Fibroblast of lung (primary cell): ENCODE measurements at regions not wholly inside any gene's neighbourhood (a gene's known extent, or its start where the extent isn't known, plus 50 kb on each side); places are given as distances from the start of the nearest gene placed in this dataset.

Experiments used
- DNase-seq, 2 donors: peaks; one replicate each; pipeline versions ENCODE4 v3.0.0 to v3.0.0-alpha.2; 2010; ENCODE audit warnings: low read depth in 2 of 2
- H2AFZ ChIP-seq: 2 replicates; pipeline ENCODE4 v1.5.1; 2012; ENCODE audit warnings: low read length, control low read depth, inconsistent platforms
- H3K27ac ChIP-seq: 2 replicates; pipeline ENCODE4 v1.5.1; 2011; ENCODE audit warnings: low read length, control low read depth; ENCODE audit not compliant: insufficient read depth
- H3K27me3 ChIP-seq: 2 replicates; pipeline ENCODE4 v1.5.1; 2011; ENCODE audit warnings: mild to moderate bottlenecking, low read length; ENCODE audit not compliant: control insufficient read depth, insufficient read depth
- H3K36me3 ChIP-seq: 2 replicates; pipeline ENCODE4 v1.5.1; 2011; ENCODE audit warnings: low read length; ENCODE audit not compliant: control insufficient read depth, insufficient read depth
- H3K4me1 ChIP-seq: 2 replicates; pipeline ENCODE4 v1.5.1; 2011; ENCODE audit warnings: low read length; ENCODE audit not compliant: control insufficient read depth, insufficient read depth; ENCODE audit errors: extremely low read depth
- H3K4me2 ChIP-seq: 2 replicates; pipeline ENCODE4 v1.5.1; 2011; ENCODE audit warnings: low read length, control low read depth; ENCODE audit not compliant: insufficient read depth; ENCODE audit errors: extremely low read depth
- H3K4me3 ChIP-seq, 4 experiments: fragments of 200-600 bp in 1 of 4; sonication (generic) in 1 of 4; replicated peaks in 1 of 4; 2 replicates each; pipeline ENCODE4 v1.5.1; 2011 to 2016; ENCODE audit warnings: low read length in 4 of 4, low read depth in 3 of 4, mild to moderate bottlenecking in 3 of 4, control low read depth in 2 of 4, inconsistent platforms in 1 of 4, mixed read lengths in 1 of 4; ENCODE audit not compliant: insufficient read depth in 1 of 4; ENCODE audit errors: control extremely low read depth in 1 of 4
- H3K79me2 ChIP-seq: 2 replicates; pipeline ENCODE4 v1.5.1; 2012; ENCODE audit warnings: mild to moderate bottlenecking, low read length, inconsistent platforms; ENCODE audit not compliant: control insufficient read depth, insufficient read depth
- H3K9ac ChIP-seq: 2 replicates; pipeline ENCODE4 v1.5.1; 2011; ENCODE audit warnings: mild to moderate bottlenecking, low read length, control low read depth; ENCODE audit not compliant: insufficient read depth
- H3K9me3 ChIP-seq: 2 replicates; pipeline ENCODE4 v1.5.1; 2012; ENCODE audit warnings: low read depth, low read length; ENCODE audit not compliant: control insufficient read depth, insufficient read depth
- H4K20me1 ChIP-seq: 2 replicates; pipeline ENCODE4 v1.5.1; 2011; ENCODE audit warnings: low read length; ENCODE audit not compliant: control insufficient read depth, insufficient read depth; ENCODE audit errors: extremely low read depth
- CTCF ChIP-seq, 2 donors: IDR thresholded peaks in 1 of 2; conservative IDR thresholded peaks in 1 of 2; 1 replicate in 1 of 2; 2 replicates in 1 of 2; pipeline ENCODE4 v1.5.1; 2011 to 2012; ENCODE audit warnings: low read length in 2 of 2, control low read depth in 1 of 2, inconsistent platforms in 1 of 2, low read depth in 1 of 2, mild to moderate bottlenecking in 1 of 2
- EZH2 ChIP-seq: IDR thresholded peaks from 2 replicates; pipeline ENCODE4 v1.5.1; 2012; ENCODE audit warnings: low read length, control low read depth, mild to moderate bottlenecking; ENCODE audit errors: missing control alignments

GRCh38 chr13:100798739-100799361 lies 124.3 kb upstream of the TMTC4 start:
- Histone ChIP-seq H4K20me1 (no peaks in the 10 kb centered on the region), H2AFZ (no peak overlapping the region), H3K9ac (no peak overlapping the region), H3K79me2 (no peaks in the 10 kb centered on the region), H3K9me3 (no peaks in the 10 kb centered on the region), H3K4me2 (no peak overlapping the region), H3K4me3 (no peak overlapping the region), H3K27ac (no peak overlapping the region), H3K36me3 (no peaks in the 10 kb centered on the region), H3K4me1 (no peaks in the 10 kb centered on the region), H3K27me3 (no peaks in the 10 kb centered on the region)
- TF ChIP-seq CTCF (conservative IDR thresholded peaks at IDR 0.05 in 1 of 2, IDR thresholded peaks at IDR 0.05 in 1 of 2; ENCODE audit: low read depth in 1 of 2, low read length in 2 of 2) (no peak), EZH2 (no peak)
- no peak for DNase-seq

- DNase-seq: no peak
- H3K79me2 ChIP-seq: no peaks in the 10 kb centered on the region
- no peak for TF ChIP-seq CTCF (conservative IDR thresholded peaks at IDR 0.05 in 1 of 2, IDR thresholded peaks at IDR 0.05 in 1 of 2; ENCODE audit: low read depth in 1 of 2, low read length in 2 of 2)
- TF ChIP-seq EZH2: no peak
- H3K27me3 ChIP-seq: no peaks in the 10 kb centered on the region
- H2AFZ ChIP-seq: no peak overlapping the region
- H3K4me3 ChIP-seq: no peak overlapping the region
- H3K4me1 ChIP-seq: no peaks in the 10 kb centered on the region
- no peaks in the 10 kb centered on the region for H4K20me1 ChIP-seq
- no peak overlapping the region for H3K4me2 ChIP-seq
- H3K27ac ChIP-seq: no peak overlapping the region
- no peak overlapping the region for H3K9ac ChIP-seq
- H3K36me3 ChIP-seq: no peaks in the 10 kb centered on the region
- no peaks in the 10 kb centered on the region for H3K9me3 ChIP-seq
These were observed 123.3 kb upstream of the TMTC4 start for GRCh38 chr13:100797921-100798320.

DNA sequence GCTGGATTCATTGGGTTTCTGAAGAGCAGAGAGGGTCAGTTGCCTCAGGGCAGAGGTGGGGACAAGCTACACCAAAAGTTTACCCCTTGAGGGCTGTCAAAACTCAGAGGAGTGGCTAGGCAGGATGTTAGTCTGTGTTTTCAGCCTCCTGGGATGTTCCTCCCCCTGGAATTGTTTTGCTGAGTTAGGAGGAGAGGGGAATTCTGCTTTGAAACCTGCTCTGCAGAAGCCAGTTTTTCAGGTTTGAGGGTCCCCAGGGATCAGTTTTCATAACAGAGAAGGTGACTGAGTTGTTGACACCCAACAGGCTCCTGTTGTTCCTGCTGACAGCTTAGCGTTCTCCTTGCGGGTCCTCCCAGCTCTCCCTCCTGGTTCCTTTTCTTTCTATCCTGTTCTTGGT lies 121.9 kb upstream of the TMTC4 start:
- H3K9ac ChIP-seq: no peak overlapping the region
- H3K27me3 ChIP-seq: no peaks in the 10 kb centered on the region
- H3K4me3 ChIP-seq: no peak overlapping the region
- TF ChIP-seq CTCF (conservative IDR thresholded peaks at IDR 0.05 in 1 of 2, IDR thresholded peaks at IDR 0.05 in 1 of 2; ENCODE audit: low read depth in 1 of 2, low read length in 2 of 2) (no peak), EZH2 (no peak)
- H3K27ac ChIP-seq: no peak overlapping the region
- H4K20me1 ChIP-seq: no peaks in the 10 kb centered on the region
- H3K79me2 ChIP-seq: no peaks in the 10 kb centered on the region
- H3K36me3 ChIP-seq: no peaks in the 10 kb centered on the region
- no peak for DNase-seq
- no peaks in the 10 kb centered on the region for H3K4me1 ChIP-seq
- H3K9me3 ChIP-seq: no peaks in the 10 kb centered on the region
- H2AFZ ChIP-seq: no peak overlapping the region
- no peak overlapping the region for H3K4me2 ChIP-seq
